K562 (cell line): ENCODE measurements at regions not wholly inside any gene's neighbourhood (a gene's known extent, or its start where the extent isn't known, plus 50 kb on each side); places are given as distances from the start of the nearest gene placed in this dataset.
A peak's percentile ranks its signal among the peaks of the same experiment; 100 is the strongest.

Experiments used
- CBX3 ChIP-seq, 2 experiments: IDR thresholded peaks; 1 replicate in 1 of 2; 2 replicates in 1 of 2; pipeline ENCODE4 v1.6.1; 2012; ENCODE audit warnings: inconsistent platforms in 2 of 2, low read length in 2 of 2, borderline replicate concordance in 1 of 2, control low read depth in 1 of 2
- CREB1 ChIP-seq, 2 experiments: sonication (generic) in 1 of 2; formaldehyde crosslinking in 1 of 2; IDR thresholded peaks; 2 replicates each; pipeline versions ENCODE4 v1.6.1 to v1.8.0; 2012 to 2022; ENCODE audit warnings: inconsistent platforms in 1 of 2, mild to moderate bottlenecking in 1 of 2, missing genetic modification reagents in 1 of 2, moderate library complexity in 1 of 2
- EP300 ChIP-seq: IDR thresholded peaks from 2 replicates; pipeline ENCODE4 v1.6.1; 2012; ENCODE audit warnings: low read length, improper control_type of control experiment
- GABPB1 ChIP-seq: sonication (generic); formaldehyde crosslinking; IDR thresholded peaks from 2 replicates; pipeline ENCODE4 v1.8.0; 2022; ENCODE audit warnings: mild to moderate bottlenecking, missing genetic modification reagents
- JUND ChIP-seq, 2 experiments: IDR thresholded peaks; 2 replicates in 1 of 2; 3 replicates in 1 of 2; pipeline ENCODE4 v1.6.1; 2011; ENCODE audit warnings: borderline replicate concordance in 2 of 2, low read depth in 2 of 2, low read length in 2 of 2, improper control_type of control experiment in 1 of 2, missing biosample characterization in 1 of 2, missing genetic modification characterization in 1 of 2, missing genetic modification reagents in 1 of 2
- KLF1 ChIP-seq: fragments of 450-650 bp; IDR thresholded peaks from 2 replicates; pipeline ENCODE4 v1.6.1; 2016; ENCODE audit warnings: missing genetic modification characterization, missing compliant biosample characterization
- MAFF ChIP-seq: IDR thresholded peaks from 2 replicates; pipeline ENCODE4 v1.6.1; 2012; ENCODE audit warnings: low read length, improper control_type of control experiment
- POLR2A ChIP-seq: fragments of 450-650 bp; conservative IDR thresholded peaks from 2 replicates; pipeline ENCODE4 v1.6.1; 2016
- RBM14 ChIP-seq: fragments of 200-400 bp; formaldehyde crosslinking; IDR thresholded peaks from 2 replicates; pipeline ENCODE4 v1.6.1; 2018; ENCODE audit warnings: low read depth, mild to moderate bottlenecking, low read length, moderate library complexity, borderline replicate concordance; ENCODE audit not compliant: insufficient read depth
- SLC30A9 ChIP-seq: fragments of 250-450 bp; sonication (Bioruptor Pico); IDR thresholded peaks from 2 replicates; pipeline ENCODE4 v1.8.0; 2022; ENCODE audit warnings: mild to moderate bottlenecking, moderate library complexity
- SMAD4 ChIP-seq: fragments of 250-450 bp; sonication (Bioruptor Pico); conservative IDR thresholded peaks from 2 replicates; pipeline ENCODE4 v1.8.0; 2021; ENCODE audit warnings: inconsistent platforms, mild to moderate bottlenecking, moderate library complexity
- SMARCA5 ChIP-seq: fragments of 450-650 bp; IDR thresholded peaks from 2 replicates; pipeline ENCODE4 v1.6.1; 2016
- TAL1 ChIP-seq: fragments of 450-650 bp; IDR thresholded peaks from 2 replicates; pipeline ENCODE4 v1.6.1; 2016; ENCODE audit warnings: mild to moderate bottlenecking
- TCF7L2 ChIP-seq: fragments of 150-350 bp; IDR thresholded peaks from 2 replicates; pipeline ENCODE4 v1.6.1; 2016; ENCODE audit warnings: low read depth, mild to moderate bottlenecking, low read length, moderate library complexity
- TGIF2 ChIP-seq: sonication (generic); formaldehyde crosslinking; IDR thresholded peaks from 2 replicates; pipeline ENCODE4 v1.8.1; 2022; ENCODE audit warnings: mild to moderate bottlenecking, missing genetic modification reagents, moderate library complexity
- ZBTB17 ChIP-seq: fragments of 450-650 bp; formaldehyde crosslinking; IDR thresholded peaks from 2 replicates; pipeline ENCODE4 v1.4.0; 2020; ENCODE audit warnings: mild to moderate bottlenecking
- ZNF644 ChIP-seq: fragments of 200-800 bp; sonication (Bioruptor generic); IDR thresholded peaks from 2 replicates; pipeline ENCODE4 v1.6.1; 2016; ENCODE audit warnings: low read depth, missing genetic modification characterization, missing compliant biosample characterization
- TF ChIP-seq, protein P1 (sequence below): sonication (generic); formaldehyde crosslinking; IDR thresholded peaks from 2 replicates; pipeline ENCODE4 v1.8.0; 2022; ENCODE audit warnings: mild to moderate bottlenecking, missing genetic modification reagents
- TF ChIP-seq, protein P2 (sequence below): fragments of 450-650 bp; IDR thresholded peaks from 2 replicates; pipeline ENCODE4 v1.6.1; 2016
- TF ChIP-seq, protein P3 (sequence below): fragments of 250-450 bp; sonication (Bioruptor Pico); IDR thresholded peaks from 2 replicates; pipeline ENCODE4 v1.8.0; 2021; ENCODE audit warnings: borderline replicate concordance, mild to moderate bottlenecking, moderate library complexity; ENCODE audit not compliant: poor library complexity, severe bottlenecking
- TF ChIP-seq, protein P4 (sequence below), 3 experiments: IDR thresholded peaks in 2 of 3; conservative IDR thresholded peaks in 1 of 3; 2 replicates each; pipeline ENCODE4 v1.5.1; 2011 to 2012; ENCODE audit warnings: low read length in 3 of 3, mild to moderate bottlenecking in 3 of 3, control low read depth in 2 of 3, improper control_type of control experiment in 1 of 3, inconsistent platforms in 1 of 3, low read depth in 1 of 3, mixed read lengths in 1 of 3, moderate library complexity in 1 of 3; ENCODE audit not compliant: insufficient read depth in 2 of 3
- TF ChIP-seq, protein P5 (sequence below): fragments of 250-450 bp; sonication (Bioruptor Pico); IDR thresholded peaks from 2 replicates; pipeline ENCODE4 v1.5.1; 2021; ENCODE audit warnings: mild to moderate bottlenecking

DNA sequence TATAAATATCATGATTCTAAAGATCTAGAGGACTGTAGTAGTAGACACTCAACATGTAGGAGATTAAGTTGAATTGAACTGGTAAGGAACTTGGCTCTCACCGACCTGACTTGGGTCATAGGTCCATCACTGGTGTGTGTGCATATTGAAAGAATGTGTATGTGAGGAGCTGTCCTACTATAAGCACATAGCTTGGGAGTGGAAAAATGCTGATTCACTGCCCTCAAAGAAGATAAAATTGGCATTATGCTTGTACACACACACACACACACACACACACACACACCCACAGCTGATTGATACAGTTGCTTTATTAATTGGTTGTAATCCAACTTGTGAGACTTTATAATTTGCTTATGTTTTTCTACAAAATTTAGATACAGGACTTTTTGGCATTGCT is 411.0 kb upstream of the NR2F2 start (continued):
- TF ChIP-seq, protein P1, sequence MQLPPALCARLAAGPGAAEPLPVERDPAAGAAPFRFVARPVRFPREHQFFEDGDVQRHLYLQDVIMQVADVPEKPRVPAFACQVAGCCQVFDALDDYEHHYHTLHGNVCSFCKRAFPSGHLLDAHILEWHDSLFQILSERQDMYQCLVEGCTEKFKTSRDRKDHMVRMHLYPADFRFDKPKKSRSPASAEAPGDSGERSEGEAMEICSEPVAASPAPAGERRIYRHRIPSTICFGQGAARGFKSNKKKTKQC (CRISPR knock-in tag), result no peak
- TF ChIP-seq, protein P2, sequence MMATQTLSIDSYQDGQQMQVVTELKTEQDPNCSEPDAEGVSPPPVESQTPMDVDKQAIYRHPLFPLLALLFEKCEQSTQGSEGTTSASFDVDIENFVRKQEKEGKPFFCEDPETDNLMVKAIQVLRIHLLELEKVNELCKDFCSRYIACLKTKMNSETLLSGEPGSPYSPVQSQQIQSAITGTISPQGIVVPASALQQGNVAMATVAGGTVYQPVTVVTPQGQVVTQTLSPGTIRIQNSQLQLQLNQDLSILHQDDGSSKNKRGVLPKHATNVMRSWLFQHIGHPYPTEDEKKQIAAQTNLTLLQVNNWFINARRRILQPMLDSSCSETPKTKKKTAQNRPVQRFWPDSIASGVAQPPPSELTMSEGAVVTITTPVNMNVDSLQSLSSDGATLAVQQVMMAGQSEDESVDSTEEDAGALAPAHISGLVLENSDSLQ, result no peak
- TF ChIP-seq, protein P3, sequence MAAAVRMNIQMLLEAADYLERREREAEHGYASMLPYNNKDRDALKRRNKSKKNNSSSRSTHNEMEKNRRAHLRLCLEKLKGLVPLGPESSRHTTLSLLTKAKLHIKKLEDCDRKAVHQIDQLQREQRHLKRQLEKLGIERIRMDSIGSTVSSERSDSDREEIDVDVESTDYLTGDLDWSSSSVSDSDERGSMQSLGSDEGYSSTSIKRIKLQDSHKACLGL (CRISPR knock-in tag), result no peak
- TF ChIP-seq ZBTB17, result no peak
- no peak for TF ChIP-seq TAL1
- TF ChIP-seq CBX3 (IDR thresholded peaks at IDR 0.05; ENCODE audit: borderline replicate concordance in 1 of 2, low read length in 2 of 2), result no peak
- TF ChIP-seq KLF1 (tag), result no peak
- no peak for TF ChIP-seq SMARCA5
- TF ChIP-seq EP300, result peak; percentile 23; the same call in 1 of the 2 replicates
- TF ChIP-seq TCF7L2, result no peak
- TF ChIP-seq MAFF, result peak; percentile 82
- TF ChIP-seq SMAD4 (CRISPR knock-in tag), result no peak
- TF ChIP-seq TGIF2 (CRISPR knock-in tag), result no peak
- no peak for TF ChIP-seq ZNF644
- TF ChIP-seq, protein P4, sequence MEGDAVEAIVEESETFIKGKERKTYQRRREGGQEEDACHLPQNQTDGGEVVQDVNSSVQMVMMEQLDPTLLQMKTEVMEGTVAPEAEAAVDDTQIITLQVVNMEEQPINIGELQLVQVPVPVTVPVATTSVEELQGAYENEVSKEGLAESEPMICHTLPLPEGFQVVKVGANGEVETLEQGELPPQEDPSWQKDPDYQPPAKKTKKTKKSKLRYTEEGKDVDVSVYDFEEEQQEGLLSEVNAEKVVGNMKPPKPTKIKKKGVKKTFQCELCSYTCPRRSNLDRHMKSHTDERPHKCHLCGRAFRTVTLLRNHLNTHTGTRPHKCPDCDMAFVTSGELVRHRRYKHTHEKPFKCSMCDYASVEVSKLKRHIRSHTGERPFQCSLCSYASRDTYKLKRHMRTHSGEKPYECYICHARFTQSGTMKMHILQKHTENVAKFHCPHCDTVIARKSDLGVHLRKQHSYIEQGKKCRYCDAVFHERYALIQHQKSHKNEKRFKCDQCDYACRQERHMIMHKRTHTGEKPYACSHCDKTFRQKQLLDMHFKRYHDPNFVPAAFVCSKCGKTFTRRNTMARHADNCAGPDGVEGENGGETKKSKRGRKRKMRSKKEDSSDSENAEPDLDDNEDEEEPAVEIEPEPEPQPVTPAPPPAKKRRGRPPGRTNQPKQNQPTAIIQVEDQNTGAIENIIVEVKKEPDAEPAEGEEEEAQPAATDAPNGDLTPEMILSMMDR (IDR thresholded peaks at IDR 0.05 in 2 of 3, conservative IDR thresholded peaks at IDR 0.05 in 1 of 3; ENCODE audit: insufficient read depth in 2 of 3, low read depth in 1 of 3, low read length in 3 of 3), result no peak
- no peak for TF ChIP-seq POLR2A
- TF ChIP-seq RBM14, result no peak
- TF ChIP-seq GABPB1 (CRISPR knock-in tag), result no peak
- TF ChIP-seq, protein P5, sequence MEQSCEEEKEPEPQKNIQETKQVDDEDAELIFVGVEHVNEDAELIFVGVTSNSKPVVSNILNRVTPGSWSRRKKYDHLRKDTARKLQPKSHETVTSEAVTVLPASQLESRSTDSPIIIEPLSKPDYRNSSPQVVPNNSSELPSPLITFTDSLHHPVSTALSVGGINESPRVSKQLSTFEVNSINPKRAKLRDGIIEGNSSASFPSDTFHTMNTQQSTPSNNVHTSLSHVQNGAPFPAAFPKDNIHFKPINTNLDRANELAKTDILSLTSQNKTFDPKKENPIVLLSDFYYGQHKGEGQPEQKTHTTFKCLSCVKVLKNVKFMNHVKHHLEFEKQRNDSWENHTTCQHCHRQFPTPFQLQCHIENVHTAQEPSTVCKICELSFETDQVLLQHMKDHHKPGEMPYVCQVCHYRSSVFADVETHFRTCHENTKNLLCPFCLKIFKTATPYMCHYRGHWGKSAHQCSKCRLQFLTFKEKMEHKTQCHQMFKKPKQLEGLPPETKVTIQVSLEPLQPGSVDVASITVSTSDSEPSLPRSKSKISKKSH (CRISPR knock-in tag), result no peak
- TF ChIP-seq CREB1 (IDR thresholded peaks at IDR 0.05), result no peak
- TF ChIP-seq CREB1 (CRISPR knock-in tag; IDR thresholded peaks at IDR 0.05), result no peak
- TF ChIP-seq SLC30A9 (CRISPR knock-in tag), result no peak
- 0 out of 2 replicates have a peak, but pooled peaks have one; percentile 2 for TF ChIP-seq JUND (IDR thresholded peaks at IDR 0.05; ENCODE audit: borderline replicate concordance, low read depth, low read length)
- TF ChIP-seq JUND (tag; IDR thresholded peaks at IDR 0.05; ENCODE audit: borderline replicate concordance, low read depth, low read length), result no peak
